ENCODE measurements at regions not wholly inside any gene's neighbourhood (a gene's known extent, or its start where the extent isn't known, plus 50 kb on each side); places are given as distances from the start of the nearest gene placed in this dataset.

- H3K36me3 ChIP-seq (ENCODE audit: low read depth, missing control alignments) = no peaks in the 10 kb centered on the region
- whole genome bisulfite sequencing, 2 donors = 87 to 100% methylated on average over 1 of the region's 1 CpG
- TF ChIP-seq CTCF (IDR thresholded peaks at IDR 0.05) = no peak
- TF ChIP-seq POLR2A (IDR thresholded peaks at IDR 0.05) = no peak
- H3K4me3 ChIP-seq = no peak overlapping the region
- no peak for DNase-seq
- H3K27ac ChIP-seq = no peak overlapping the region
- H3K27me3 ChIP-seq = no peaks in the 10 kb centered on the region
- no peaks in the 10 kb centered on the region for H3K4me1 ChIP-seq
- H3K9me3 ChIP-seq = no peaks in the 10 kb centered on the region
- intact Hi-C loops (cut with DNase I; ENCODE audit: low total_unique reads) = no loop called here
Measured at GRCh38 chr17:69914520-69914919, 160.5 kb upstream of the KCNJ16 start.

- DNase-seq = no peak
- intact Hi-C loops (cut with DNase I; ENCODE audit: low total_unique reads) = no loop called here
Measured at GRCh38 chr17:69916761-69917160, 158.3 kb upstream of the KCNJ16 start.

GRCh38 chr17:69918164-69918563 lies 156.9 kb upstream of the KCNJ16 start:
- no peaks in the 10 kb centered on the region for H3K36me3 ChIP-seq (ENCODE audit: low read depth, missing control alignments)
- H3K4me1 ChIP-seq = no peaks in the 10 kb centered on the region
- no peak for DNase-seq
- no peak for TF ChIP-seq CTCF (IDR thresholded peaks at IDR 0.05)
- no peak for TF ChIP-seq POLR2A (IDR thresholded peaks at IDR 0.05)
- 93 to 94% methylated on average over 4 of the region's 4 CpGs for WGBS, 2 donors
- no peaks in the 10 kb centered on the region for H3K27me3 ChIP-seq
- no peak overlapping the region for H3K27ac ChIP-seq
- intact Hi-C loops (cut with DNase I; ENCODE audit: low total_unique reads) = no loop called here
- H3K4me3 ChIP-seq = no peak overlapping the region
- H3K9me3 ChIP-seq = no peaks in the 10 kb centered on the region

More at GRCh38 chr17:69916761-69917160, 158.3 kb upstream of the KCNJ16 start:
- Histone ChIP-seq H3K27ac (no peak overlapping the region), H3K9me3 (no peaks in the 10 kb centered on the region), H3K4me3 (no peak overlapping the region), H3K4me1 (no peaks in the 10 kb centered on the region), H3K27me3 (no peaks in the 10 kb centered on the region), H3K36me3 (ENCODE audit: low read depth, missing control alignments) (no peaks in the 10 kb centered on the region)
- WGBS, 2 donors = 84 to 94% methylated on average over 2 of the region's 2 CpGs
- no peak for TF ChIP-seq POLR2A (IDR thresholded peaks at IDR 0.05)

- Histone ChIP-seq H3K36me3 (ENCODE audit: low read depth, missing control alignments) (no peaks in the 10 kb centered on the region), H3K4me3 (no peak overlapping the region), H3K27ac (no peak overlapping the region), H3K27me3 (no peaks in the 10 kb centered on the region), H3K4me1 (no peaks in the 10 kb centered on the region), H3K9me3 (no peaks in the 10 kb centered on the region)
- no peak for DNase-seq
- intact Hi-C loops (cut with DNase I; ENCODE audit: low total_unique reads) = no loop called here
- TF ChIP-seq POLR2A (IDR thresholded peaks at IDR 0.05) = no peak
- TF ChIP-seq CTCF (IDR thresholded peaks at IDR 0.05) = no peak
- 93 to 99% methylated on average over 2 of the region's 2 CpGs for WGBS, 2 donors
Measured at GRCh38 chr17:69919789-69920188, 155.2 kb upstream of the KCNJ16 start.

- no peak for DNase-seq
- TF ChIP-seq POLR2A (IDR thresholded peaks at IDR 0.05) = no peak
- no peak for TF ChIP-seq CTCF (IDR thresholded peaks at IDR 0.05)
- intact Hi-C loops (cut with DNase I; ENCODE audit: low total_unique reads) = no loop called here
- WGBS, 2 donors = 56 to 71% methylated on average over 1 of the region's 1 CpG
- no peaks in the 10 kb centered on the region for H3K27me3 ChIP-seq
- H3K36me3 ChIP-seq (ENCODE audit: low read depth, missing control alignments) = no peaks in the 10 kb centered on the region
- H3K9me3 ChIP-seq = no peaks in the 10 kb centered on the region
- H3K4me1 ChIP-seq = no peaks in the 10 kb centered on the region
- no peak overlapping the region for H3K4me3 ChIP-seq
- H3K27ac ChIP-seq = no peak overlapping the region
Measured at GRCh38 chr17:69921046-69921445, 154.0 kb upstream of the KCNJ16 start.

All from testis (tissue), 2 donors.